ENCODE measurements at regions not wholly inside any gene's neighbourhood (a gene's known extent, or its start where the extent isn't known, plus 50 kb on each side); places are given as distances from the start of the nearest gene placed in this dataset.

DNA sequence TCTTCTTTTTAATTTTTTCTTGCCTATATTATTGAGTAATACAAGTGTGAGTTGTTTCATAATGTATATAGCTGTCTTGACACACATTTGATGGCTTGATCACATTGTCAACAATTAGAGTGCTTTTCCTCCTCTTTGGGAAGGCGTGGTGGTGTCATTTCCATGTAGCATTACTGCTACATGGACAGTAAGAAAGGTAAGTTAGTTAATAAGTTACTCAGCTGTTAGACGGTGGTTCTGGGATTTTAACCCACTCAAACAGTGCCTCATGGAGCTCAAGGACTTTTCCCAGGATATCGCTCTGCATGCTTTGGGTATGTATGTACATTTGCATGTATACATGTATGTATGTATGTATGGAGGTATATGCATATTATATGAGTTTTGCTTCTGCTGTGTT lies 94.6 kb downstream of the HAPSTR1 start:
- TF ChIP-seq, protein P1, sequence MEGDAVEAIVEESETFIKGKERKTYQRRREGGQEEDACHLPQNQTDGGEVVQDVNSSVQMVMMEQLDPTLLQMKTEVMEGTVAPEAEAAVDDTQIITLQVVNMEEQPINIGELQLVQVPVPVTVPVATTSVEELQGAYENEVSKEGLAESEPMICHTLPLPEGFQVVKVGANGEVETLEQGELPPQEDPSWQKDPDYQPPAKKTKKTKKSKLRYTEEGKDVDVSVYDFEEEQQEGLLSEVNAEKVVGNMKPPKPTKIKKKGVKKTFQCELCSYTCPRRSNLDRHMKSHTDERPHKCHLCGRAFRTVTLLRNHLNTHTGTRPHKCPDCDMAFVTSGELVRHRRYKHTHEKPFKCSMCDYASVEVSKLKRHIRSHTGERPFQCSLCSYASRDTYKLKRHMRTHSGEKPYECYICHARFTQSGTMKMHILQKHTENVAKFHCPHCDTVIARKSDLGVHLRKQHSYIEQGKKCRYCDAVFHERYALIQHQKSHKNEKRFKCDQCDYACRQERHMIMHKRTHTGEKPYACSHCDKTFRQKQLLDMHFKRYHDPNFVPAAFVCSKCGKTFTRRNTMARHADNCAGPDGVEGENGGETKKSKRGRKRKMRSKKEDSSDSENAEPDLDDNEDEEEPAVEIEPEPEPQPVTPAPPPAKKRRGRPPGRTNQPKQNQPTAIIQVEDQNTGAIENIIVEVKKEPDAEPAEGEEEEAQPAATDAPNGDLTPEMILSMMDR (IDR thresholded peaks at IDR 0.05): no peak
- no peak for TF ChIP-seq POLR2A (IDR thresholded peaks at IDR 0.05)

Measured in body of pancreas (tissue), 4 donors.